Parathyroid adenoma (tissue), 2 donors: ENCODE measurements at regions not wholly inside any gene's neighbourhood (a gene's known extent, or its start where the extent isn't known, plus 50 kb on each side); places are given as distances from the start of the nearest gene placed in this dataset.

ENCODE experiments used
- H2AFZ ChIP-seq: fragments of 300-600 bp; sonication (generic); one replicate; pipeline ENCODE4 v1.7.0; 2017; ENCODE audit warnings: antibody characterized with exemption, mild to moderate bottlenecking
- H3K27ac ChIP-seq: fragments of 300-600 bp; sonication (generic); one replicate; pipeline ENCODE4 v1.7.0; 2017
- H3K27me3 ChIP-seq: fragments of 300-600 bp; sonication (generic); one replicate; pipeline ENCODE4 v1.7.0; 2017; ENCODE audit warnings: low read length; ENCODE audit not compliant: control insufficient read depth, insufficient read depth
- H3K36me3 ChIP-seq: fragments of 300-600 bp; sonication (generic); one replicate; pipeline ENCODE4 v1.7.0; 2017; ENCODE audit warnings: low read length; ENCODE audit not compliant: control insufficient read depth, insufficient read depth
- H3K4me1 ChIP-seq: fragments of 300-600 bp; sonication (generic); one replicate; pipeline ENCODE4 v1.7.0; 2017; ENCODE audit warnings: control low read depth
- H3K4me2 ChIP-seq: fragments of 300-600 bp; sonication (generic); one replicate; pipeline ENCODE4 v1.7.0; 2017; ENCODE audit warnings: low read length
- H3K4me3 ChIP-seq: fragments of 300-600 bp; sonication (generic); one replicate; pipeline ENCODE4 v1.7.0; 2017; ENCODE audit warnings: low read depth, low read length
- H3K79me2 ChIP-seq: fragments of 300-600 bp; sonication (generic); one replicate; pipeline ENCODE4 v1.7.0; 2017; ENCODE audit warnings: control low read depth
- H3K9ac ChIP-seq: fragments of 300-600 bp; sonication (generic); one replicate; pipeline ENCODE4 v1.7.0; 2017; ENCODE audit warnings: mild to moderate bottlenecking
- H3K9me3 ChIP-seq: fragments of 300-600 bp; sonication (generic); one replicate; pipeline ENCODE4 v1.7.0; 2017; ENCODE audit warnings: low read length; ENCODE audit not compliant: control insufficient read depth
- TF ChIP-seq, protein P1 (sequence below): fragments of 300-600 bp; sonication (generic); IDR thresholded peaks from one replicate; pipeline ENCODE4 v1.7.0; 2017; ENCODE audit warnings: antibody characterized with exemption, mild to moderate bottlenecking
- donor health status: primary hyperparathyroidism.

DNA sequence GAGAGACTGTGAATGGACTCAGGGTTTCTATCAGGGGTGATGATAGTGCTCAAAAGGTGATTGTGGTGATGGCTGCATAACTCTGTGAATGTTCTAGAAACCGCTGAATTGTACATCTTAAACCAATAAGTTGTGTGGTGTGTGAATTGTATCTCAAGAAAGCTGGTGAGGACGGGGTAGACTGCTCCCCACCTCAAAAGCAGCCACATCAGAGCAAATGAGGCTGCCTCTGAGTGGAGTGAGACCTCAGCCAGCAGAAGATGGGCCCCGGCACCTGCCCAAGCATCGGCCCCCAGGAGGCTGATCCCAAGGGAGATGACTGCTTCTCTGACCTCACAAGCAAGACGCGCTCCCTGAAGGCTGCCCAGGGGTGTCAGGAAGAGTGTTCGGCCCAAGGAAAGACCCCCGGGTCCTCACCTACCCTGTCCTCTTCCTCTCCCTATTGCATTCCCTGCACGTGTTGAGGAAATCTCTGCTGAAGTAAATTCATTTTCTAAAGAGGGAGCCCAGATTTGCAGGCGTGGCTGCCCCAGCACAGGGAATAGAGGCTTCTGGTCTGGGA, 279.3 kb upstream of the SHH start:
- Histone ChIP-seq H3K4me1 (no peaks in the 10 kb centered on the region), H3K4me3 (no peak overlapping the region), H3K79me2 (no peaks in the 10 kb centered on the region), H3K9me3 (no peaks in the 10 kb centered on the region), H3K9ac (no peak overlapping the region), H3K4me2 (no peak overlapping the region), H2AFZ (no peak overlapping the region), H3K27me3 (no peaks in the 10 kb centered on the region), H3K27ac (no peak overlapping the region), H3K36me3 (no peaks in the 10 kb centered on the region)
- TF ChIP-seq, protein P1, sequence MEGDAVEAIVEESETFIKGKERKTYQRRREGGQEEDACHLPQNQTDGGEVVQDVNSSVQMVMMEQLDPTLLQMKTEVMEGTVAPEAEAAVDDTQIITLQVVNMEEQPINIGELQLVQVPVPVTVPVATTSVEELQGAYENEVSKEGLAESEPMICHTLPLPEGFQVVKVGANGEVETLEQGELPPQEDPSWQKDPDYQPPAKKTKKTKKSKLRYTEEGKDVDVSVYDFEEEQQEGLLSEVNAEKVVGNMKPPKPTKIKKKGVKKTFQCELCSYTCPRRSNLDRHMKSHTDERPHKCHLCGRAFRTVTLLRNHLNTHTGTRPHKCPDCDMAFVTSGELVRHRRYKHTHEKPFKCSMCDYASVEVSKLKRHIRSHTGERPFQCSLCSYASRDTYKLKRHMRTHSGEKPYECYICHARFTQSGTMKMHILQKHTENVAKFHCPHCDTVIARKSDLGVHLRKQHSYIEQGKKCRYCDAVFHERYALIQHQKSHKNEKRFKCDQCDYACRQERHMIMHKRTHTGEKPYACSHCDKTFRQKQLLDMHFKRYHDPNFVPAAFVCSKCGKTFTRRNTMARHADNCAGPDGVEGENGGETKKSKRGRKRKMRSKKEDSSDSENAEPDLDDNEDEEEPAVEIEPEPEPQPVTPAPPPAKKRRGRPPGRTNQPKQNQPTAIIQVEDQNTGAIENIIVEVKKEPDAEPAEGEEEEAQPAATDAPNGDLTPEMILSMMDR, result no peak

DNA sequence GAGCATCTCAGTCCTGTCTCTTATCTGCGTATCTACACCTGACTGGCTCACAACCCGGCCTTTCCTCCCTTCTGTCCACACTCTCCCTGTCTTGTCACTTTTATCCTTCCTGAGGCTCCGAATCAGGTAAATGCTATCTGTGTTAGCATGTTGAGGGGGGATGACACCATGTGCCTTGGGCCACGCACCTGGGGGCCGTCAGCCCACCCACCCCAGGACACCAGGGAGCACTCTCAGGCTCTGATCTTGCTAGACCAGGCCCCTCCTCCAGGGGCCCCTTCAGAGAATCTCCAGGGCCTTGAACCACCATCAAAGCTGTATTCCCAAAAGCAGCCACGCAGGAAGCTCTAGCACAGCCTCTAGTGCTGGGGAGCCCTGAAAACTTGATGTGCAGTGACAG, 278.7 kb upstream of the SHH start:
- no peak overlapping the region for H3K4me3 ChIP-seq
- H3K9ac ChIP-seq, result no peak overlapping the region
- no peaks in the 10 kb centered on the region for H3K4me1 ChIP-seq
- no peaks in the 10 kb centered on the region for H3K36me3 ChIP-seq
- no peaks in the 10 kb centered on the region for H3K27me3 ChIP-seq
- H3K4me2 ChIP-seq, result no peak overlapping the region
- H3K27ac ChIP-seq, result no peak overlapping the region
- TF ChIP-seq, protein P1, result no peak
- no peak overlapping the region for H2AFZ ChIP-seq
- no peaks in the 10 kb centered on the region for H3K9me3 ChIP-seq
- H3K79me2 ChIP-seq, result no peaks in the 10 kb centered on the region

DNA sequence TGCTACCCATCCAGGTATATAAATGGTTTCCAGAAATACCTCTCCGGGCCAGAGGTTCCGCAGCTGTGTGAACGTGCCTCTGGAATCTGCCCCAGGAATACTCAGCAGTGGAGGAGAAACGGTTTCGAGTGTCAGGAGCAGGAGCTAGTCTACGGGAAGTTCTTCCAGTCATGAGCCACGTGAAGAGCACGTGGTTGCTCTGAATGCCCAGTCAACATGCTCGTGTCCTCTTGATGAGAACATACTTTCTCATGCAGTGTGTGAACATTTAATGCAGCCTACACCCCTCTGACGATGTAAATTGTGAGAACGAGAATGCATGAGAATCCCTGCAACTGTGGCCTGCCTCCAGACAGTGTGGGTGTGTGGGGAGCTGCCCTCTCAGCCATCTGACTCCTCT, 277.0 kb upstream of the SHH start:
- no peaks in the 10 kb centered on the region for H3K9me3 ChIP-seq
- no peak overlapping the region for H3K27ac ChIP-seq
- H2AFZ ChIP-seq, result no peak overlapping the region
- TF ChIP-seq, protein P1, result no peak
- no peak overlapping the region for H3K4me3 ChIP-seq
- H3K36me3 ChIP-seq, result no peaks in the 10 kb centered on the region
- H3K4me2 ChIP-seq, result no peak overlapping the region
- H3K27me3 ChIP-seq, result no peaks in the 10 kb centered on the region
- no peaks in the 10 kb centered on the region for H3K4me1 ChIP-seq
- H3K79me2 ChIP-seq, result no peaks in the 10 kb centered on the region
- H3K9ac ChIP-seq, result no peak overlapping the region

DNA sequence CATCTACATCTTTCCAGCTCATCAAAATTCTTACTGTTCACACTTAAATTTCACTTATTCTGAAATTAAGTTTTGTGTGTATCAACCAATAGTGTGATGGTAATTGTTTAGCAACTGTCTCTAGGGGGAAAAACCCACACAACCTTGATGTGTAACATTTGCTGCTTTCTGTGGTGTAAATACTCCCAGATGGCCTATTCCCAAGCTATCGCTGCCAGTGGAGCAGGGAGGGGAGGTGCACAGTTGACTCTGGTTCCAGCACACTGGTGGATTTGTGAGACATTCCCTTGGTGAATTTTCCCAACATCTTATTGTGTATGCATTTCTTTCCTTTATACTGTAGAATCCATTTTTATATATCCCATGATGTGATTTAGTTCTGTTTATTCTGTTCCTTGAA, 275.9 kb upstream of the SHH start:
- H2AFZ ChIP-seq, result no peak overlapping the region
- H3K27me3 ChIP-seq, result no peaks in the 10 kb centered on the region
- H3K9ac ChIP-seq, result no peak overlapping the region
- no peak overlapping the region for H3K4me3 ChIP-seq
- H3K36me3 ChIP-seq, result no peaks in the 10 kb centered on the region
- H3K79me2 ChIP-seq, result no peaks in the 10 kb centered on the region
- H3K4me2 ChIP-seq, result no peak overlapping the region
- no peaks in the 10 kb centered on the region for H3K9me3 ChIP-seq
- H3K27ac ChIP-seq, result no peak overlapping the region
- TF ChIP-seq, protein P1, result no peak
- no peaks in the 10 kb centered on the region for H3K4me1 ChIP-seq
